HG03378 (cell line): ENCODE measurements at regions not wholly inside any gene's neighbourhood (a gene's known extent, or its start where the extent isn't known, plus 50 kb on each side); places are given as distances from the start of the nearest gene placed in this dataset.

Source experiments
- ATAC-seq: cut with Tn5 transposase; IDR thresholded peaks from one replicate; pipeline ENCODE4 v1.9.1; 2021; ENCODE audit warnings: mild to moderate bottlenecking, moderate library complexity; ENCODE audit not compliant: unreplicated experiment

DNA sequence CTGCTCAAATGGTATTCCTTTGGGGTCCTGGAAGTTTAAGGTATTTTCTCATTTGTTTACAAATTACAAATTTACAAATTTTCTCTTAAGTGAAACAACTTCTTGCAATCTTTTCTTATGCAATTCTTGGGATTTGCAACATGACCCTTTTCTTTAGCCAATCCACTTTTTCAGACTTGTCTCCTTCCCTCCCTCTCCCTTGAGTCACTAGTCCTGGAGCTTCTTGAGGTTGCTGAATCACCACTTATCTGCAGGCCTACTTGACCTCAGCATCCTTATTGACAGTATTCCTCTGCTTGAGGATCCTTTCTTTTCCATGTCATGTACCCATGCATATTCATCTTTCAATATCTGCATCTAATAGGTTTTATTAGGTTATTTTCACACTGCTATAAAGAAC is 302.8 kb upstream of the ADAMTS5 start:
- no peak for ATAC-seq

DNA sequence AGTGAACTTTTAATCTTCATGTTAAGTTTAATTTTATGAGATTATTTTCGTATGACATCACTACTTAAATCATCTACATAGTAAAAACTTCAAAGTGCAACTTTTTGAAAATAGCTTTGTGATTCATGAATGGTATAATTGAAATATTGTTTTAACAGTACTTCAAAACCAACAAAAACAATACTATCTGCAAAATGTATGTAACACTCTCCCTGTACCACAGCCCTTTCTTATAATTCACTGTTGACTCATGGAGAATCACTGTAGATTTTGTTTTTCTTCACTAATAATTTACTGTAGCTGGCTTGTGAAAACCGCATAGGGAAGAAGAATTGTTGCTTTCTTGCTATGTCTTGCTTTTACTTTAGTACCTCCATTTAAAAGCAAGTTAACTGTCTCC is 301.4 kb upstream of the ADAMTS5 start:
- ATAC-seq, result no peak

DNA sequence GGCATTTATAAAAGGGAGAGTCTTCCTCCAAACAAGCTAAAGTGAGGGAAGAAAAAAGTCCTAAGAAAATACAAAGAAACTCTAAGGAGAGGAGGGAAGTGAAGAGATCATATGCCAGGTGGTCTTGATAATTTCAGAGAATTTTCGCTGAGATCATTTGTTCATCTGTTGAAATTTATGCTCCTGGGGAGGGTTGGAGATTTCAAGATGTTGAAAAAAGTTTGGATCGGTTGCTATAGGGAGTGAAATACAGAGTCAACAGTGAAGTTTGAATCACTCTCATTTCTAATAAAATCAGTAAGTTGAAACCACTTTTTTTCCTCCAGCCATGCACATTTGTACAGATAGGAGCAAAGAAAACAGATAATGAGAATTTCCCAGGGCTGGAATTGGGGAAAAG is 299.1 kb upstream of the ADAMTS5 start:
- ATAC-seq, result no peak

DNA sequence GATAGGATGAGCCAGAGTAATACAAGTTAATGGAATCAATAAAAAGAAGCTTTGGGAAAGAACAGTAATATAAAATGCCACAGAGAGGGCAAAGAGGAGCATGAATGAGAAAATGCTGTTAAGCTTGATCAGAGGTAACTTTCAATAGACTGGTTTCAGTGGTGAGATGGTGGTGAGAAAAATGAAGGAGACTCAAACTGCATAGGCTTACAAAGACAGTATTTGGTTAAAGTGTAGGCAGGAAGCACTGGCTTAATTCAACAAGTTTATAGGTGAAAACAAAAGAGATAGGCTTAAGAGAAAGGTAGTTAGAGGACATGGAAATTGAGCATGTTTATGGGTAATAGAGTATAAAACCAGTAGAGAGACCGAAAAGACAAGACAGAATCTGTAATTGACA is 298.6 kb upstream of the ADAMTS5 start:
- no peak for ATAC-seq

DNA sequence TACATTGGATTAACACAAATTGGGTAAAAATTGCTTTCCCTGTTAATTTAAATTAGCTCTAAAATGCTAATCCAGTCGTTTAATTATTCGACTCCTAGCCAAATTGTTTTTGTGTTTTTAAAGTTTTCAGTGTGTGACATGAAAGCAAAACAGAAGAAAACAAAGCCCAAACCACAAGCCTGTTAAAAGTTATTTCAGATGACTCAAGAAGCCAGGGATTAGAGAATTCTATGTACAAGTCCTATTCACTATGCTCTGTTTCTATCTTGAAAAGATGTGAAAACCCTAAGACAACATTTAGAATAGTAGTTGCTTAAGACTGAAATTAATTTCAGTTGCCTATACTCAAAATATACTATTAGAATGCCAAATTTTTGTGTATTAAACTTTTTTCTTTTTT is 294.8 kb upstream of the ADAMTS5 start:
- no peak for ATAC-seq

DNA sequence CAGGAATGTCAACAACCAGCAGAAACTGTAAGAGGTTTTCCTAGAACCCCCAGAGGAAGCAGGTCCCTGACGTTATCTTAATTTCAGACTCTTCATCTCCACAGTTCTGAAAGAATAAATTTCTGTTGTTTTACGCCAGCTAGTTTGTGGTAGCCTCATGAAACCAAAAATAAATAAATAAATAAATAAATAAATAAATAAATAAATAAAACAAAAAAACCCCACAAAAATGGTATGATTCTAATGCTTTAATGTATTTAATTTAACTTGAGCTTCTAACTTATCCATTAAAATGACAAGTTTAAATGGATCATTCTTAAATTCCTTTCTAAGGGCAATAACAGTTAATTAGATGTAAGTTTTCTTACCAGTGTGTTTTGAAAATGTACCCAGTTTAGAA is 293.8 kb upstream of the ADAMTS5 start:
- no peak for ATAC-seq

DNA sequence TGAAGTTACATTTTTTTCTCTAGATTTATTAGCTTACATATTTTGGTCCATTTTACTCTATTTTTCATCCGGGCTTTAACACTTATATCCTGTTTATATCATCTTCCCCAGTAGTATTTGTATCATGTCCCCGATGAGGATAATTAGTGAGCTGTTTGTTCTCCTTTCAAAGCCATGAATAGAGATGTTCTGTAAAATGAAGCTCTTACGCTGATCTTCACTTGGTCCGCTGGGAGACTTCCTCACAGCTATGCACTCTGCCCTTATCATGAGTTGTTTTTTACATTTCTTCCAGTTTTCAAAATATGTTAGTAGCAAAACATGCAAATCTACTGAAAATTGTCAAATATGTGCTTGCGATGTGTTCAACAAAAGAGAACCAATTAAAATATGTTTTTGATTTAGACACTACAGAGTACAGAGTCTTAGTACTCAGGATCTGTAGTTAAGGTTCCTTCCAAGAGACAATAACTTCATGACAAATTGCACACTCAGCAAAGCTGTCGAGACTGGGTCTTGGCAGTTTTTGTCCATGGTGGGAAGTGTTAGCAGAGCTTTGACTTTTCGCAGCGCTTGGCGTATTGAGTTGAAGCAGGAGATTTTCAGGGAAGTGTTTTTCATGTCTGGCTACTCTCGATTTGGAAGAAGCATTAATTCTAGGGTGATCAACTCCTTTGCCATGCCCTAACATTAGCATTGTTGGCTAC is 292.0 kb upstream of the ADAMTS5 start:
- ATAC-seq, result no peak

DNA sequence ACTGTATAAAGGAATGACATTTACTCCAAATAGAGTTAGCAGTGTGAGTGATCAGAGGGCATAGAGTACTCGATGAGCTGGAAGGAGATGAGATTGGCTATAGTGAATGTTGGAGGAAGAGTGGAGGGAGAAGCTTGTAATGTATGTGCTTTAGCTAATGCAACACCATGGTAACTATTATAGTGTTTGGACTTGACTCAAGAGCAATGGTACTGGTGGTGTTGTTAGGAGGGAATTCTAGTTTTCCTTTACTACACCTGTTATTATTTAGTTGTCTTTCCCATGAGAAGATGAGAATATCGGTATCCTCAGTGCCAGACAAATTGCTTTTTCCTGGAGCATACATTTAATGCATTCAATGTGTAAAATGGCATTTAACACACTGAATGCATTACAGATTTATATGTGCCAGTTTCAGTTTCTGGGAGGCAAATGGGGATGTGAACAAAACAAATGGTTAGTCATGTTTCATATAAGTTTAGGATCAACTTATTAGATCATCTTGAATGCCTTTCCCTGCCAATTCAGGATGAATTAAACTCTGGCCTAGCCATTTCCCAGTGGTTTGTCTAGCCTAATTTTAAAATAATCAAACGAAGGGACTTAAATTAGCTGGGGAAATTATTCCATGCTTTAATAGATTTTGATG is 291.1 kb upstream of the ADAMTS5 start:
- no peak for ATAC-seq

DNA sequence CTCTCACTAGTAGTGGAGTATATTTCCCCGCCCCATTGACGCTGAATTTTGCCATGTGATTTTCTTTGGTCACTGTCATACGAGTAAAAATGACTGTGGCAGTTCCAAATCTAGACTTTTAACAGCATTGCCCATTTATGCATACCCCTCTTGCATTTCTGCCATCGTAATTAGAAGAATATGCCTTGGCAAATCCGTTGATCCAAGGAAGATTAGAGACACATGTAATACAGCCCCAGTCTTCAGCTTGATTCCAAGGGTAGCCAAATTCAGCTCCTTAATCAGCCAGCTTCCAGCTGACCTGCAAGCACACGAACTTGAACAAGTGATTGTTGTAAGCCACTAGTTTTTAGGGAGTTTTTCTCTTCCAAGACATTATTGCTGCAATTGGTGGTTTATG is 290.3 kb upstream of the ADAMTS5 start:
- no peak for ATAC-seq

DNA sequence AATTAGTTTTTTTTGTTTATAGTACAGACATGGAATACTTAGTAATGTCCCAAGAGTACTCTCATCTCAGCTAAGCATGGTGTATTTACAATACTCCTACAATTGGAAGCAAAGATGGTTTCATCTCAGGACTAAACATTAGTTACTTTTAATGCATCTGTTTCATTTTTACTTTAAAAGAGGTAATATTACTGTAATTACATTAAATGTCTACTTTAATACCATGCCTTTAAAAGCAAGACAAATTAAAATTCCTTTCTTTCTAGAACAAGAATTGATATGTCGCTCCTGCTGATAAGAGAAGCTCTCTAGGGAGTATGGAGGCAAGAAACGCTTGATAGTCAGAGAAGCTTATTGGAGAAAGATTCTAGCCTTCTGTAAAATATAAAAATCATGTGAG is 284.9 kb upstream of the ADAMTS5 start:
- ATAC-seq, result no peak

DNA sequence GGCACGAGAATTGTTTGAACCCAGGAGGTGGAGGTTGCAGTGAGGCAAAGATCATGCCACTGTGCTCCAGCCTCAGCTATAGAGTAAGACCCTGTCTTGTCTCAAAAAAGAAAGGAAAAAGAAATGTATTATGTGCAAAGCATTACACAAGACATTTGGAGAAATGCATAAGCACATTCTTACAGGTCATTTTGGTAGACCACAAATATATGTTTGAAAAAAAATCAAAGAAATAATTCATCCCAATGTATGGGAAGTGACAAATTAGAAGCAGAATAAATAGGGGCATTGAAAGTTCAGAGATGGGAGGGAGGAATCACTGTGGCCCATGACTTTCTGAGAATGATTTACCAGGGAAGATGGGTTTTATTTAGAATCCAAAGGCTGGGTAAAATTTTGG is 283.5 kb upstream of the ADAMTS5 start:
- ATAC-seq, result no peak

DNA sequence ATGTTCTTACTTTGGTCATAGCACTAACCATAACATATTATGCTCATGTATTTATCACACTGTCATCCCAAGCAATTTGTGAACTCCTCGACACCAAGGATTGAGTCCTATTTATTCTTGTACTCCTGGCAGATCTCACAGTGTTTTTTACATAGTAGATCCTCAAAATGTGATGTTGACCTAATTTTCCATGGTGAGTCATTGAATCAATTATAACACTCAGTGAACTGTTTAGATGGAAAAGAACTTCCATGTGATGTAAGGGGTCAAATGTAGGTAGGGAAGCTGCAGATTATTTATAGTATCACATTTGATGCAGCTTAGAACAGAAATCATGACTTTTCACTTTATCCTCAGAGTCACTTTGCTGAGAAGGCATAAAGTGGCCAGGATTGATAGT is 281.9 kb upstream of the ADAMTS5 start:
- ATAC-seq, result no peak

DNA sequence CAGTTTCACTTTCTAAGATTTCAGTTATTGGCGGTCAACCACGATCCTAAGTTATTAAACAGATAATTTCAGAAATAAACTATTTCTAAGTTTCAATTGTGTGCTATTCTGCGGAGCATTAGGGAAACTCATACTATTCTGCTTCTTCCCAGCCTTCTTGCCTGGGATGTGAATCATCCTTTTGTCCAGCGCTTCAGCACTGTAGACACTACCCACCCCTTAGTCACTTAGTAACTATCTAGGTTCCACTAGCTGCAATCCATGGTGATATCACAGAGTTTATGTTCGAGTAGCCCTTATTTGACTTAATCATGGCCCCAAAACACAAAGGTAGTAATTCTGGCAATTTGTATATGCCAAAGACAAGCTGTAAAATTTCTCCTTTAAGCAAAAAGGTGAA is 279.9 kb upstream of the ADAMTS5 start:
- no peak for ATAC-seq

DNA sequence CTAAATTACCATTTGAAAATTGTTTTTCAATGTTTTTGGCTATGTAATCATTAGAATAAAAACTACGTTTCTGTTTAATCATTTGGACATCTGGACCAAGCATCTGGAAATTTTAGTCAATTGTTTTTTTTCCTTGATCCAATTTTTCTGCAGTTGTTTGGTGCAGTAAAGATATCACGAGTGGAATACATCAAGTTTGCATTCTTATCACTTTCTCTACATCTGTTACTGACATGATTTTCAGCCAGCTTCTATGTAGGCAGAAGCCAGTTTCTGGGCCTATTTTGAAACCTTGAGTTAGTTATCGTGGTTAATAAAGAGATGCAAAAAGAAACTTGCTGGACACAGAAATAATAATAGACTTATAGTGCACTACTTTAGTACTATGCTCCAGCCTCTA is 277.9 kb upstream of the ADAMTS5 start:
- ATAC-seq, result no peak

DNA sequence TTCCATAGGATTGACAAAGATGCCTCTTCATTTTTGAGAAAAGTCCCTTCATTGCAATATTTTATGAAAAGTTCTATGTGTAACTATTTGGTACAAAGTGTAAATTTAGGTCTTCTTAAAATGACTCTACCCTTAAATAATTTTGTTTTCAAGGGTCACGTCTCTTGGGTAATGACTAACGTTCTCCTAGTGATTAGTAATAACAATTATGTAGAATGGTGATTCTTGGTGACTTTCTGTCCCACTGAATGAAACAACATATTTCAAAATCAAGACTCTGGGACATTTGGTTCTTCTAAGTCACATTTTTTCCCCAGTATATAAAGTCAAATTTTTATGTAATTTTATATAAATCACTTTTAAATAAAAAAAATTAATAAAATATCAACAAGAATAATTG is 277.5 kb upstream of the ADAMTS5 start:
- no peak for ATAC-seq

DNA sequence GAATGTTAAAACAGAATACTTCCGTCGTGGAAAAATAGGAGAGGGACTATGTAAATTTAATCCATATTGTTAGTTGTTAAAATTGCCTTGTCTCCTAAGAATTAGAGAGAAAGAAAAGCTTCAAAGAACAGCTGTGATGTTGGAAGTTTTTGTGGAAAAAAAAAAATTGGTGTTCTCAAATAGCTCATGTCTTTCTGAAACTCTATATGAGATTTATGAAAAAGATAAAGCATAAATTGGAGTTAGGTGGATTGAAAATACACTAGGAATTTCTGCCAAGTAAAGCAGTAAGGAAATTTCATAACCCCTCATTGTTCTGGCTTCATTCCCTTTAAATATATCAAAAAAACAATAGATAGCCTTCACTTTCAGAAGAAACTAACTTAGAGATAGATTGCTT is 274.0 kb upstream of the ADAMTS5 start:
- ATAC-seq, result no peak

DNA sequence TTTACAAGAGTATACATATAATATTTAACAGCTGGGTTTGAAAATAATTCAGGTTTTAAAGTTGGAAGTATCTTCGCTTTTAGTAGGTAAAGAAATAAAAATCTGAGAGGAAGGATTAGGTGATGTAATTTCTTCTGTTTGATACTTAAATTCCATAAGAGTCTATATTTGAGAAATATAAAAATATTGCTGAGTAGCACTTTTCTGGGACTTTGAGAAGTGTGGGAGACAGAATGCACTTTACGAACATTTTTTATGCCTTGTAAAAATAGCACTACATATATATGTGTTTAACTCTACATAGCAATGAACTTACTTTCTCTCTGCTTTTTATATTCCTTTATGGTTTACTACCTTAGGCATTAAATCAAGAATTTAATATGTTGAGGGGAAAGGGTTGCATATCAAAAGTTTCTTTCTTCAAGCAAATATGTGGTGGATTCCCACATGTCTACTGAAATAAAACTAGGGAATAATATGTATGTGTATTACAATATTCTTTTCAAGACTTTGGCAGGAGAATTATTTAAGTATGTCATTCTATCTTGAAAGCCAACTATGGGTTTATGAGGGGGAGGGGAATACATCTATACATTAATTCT is 266.7 kb upstream of the ADAMTS5 start:
- no peak for ATAC-seq

DNA sequence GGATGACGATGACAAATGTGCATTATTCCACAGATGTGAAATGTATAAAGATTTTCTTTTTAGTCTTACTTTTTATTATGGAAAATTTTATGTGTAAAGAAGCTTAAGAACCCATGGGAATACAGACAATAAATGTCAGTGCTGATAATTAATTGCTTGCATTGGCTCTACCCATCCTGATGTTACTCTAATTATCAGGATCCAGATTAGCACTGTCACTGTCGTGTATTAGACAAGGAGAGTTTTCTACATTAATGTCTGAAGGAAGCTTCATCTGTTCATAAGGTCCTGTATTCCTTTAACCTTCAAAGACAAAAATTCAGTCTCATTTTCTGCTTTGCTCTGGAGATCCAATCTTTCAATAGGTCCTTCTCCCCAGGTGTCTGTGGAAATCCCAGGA is 259.1 kb upstream of the ADAMTS5 start:
- ATAC-seq, result no peak

DNA sequence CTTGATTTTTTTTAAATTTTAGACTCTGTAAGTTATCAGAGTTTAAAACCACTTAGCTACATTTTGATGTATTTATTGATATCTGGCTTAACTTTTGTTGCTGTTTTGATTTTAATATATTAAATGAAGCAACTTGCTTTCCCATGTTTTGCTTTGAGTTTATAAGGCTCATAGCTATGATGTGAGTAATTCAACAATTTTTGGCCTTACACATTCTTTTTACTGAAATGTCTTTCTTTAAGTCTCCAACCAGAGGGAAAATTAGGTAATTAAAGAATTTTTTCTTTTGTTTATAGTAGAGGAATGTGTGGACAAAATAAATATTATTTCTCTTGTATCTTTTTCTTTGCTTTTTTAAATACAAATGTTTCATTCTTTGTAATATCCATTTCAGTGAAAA is 258.3 kb upstream of the ADAMTS5 start:
- ATAC-seq, result no peak

DNA sequence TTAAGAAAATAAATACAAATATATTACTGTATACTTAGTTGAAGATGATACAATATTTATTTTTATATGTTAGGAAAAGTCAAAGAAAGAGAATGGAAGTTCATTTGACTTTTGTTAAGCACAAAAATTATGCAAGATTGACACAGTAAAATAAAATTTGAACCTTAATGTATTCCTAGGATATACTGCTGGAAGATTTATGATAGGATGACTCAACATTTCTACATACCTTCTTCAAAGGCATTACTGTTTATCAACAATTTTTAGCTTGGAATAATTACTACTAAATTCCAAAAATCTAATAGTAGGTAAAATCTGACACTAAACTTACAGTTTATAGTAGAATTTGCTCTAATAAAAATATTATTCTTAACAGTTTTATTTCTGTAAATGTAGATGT is 257.3 kb upstream of the ADAMTS5 start:
- ATAC-seq, result no peak

DNA sequence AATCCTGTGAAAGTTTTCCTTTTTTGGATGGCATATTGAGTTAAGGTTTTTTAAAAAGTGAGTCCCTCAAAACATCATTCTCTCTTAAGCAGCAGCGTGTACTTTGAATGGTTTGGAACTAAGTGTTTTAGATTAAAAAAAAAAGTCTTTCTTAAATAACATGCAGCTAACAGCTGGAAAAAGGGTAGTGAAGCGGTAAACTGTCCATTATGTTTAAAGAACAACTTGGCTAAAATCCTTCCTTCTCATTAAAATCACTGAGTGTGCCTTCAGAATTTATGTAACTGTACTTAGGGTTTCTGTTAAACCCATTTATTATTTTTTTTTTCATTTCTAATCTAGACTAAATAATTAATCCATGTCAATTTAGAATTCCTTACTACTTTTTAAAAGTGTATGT is 254.2 kb upstream of the ADAMTS5 start:
- ATAC-seq, result no peak

DNA sequence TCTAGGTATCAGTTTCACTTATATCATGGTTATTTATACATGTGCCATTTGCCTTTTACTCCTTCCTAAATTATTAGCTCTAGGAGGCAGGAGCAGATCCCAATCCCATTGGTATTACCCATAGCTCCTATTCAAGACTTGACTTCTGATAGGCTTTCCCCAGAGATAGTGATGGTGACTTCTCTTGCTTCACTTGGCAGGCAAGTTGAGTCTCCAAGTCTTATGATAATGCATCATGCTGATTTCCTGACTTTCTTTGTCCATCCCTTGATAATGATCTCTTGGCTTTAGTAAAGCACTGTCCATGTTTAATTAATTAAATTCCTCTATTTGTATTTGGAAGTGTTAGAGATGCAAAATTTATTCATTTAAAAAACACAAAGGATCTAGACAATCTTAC is 253.5 kb upstream of the ADAMTS5 start:
- ATAC-seq, result no peak

DNA sequence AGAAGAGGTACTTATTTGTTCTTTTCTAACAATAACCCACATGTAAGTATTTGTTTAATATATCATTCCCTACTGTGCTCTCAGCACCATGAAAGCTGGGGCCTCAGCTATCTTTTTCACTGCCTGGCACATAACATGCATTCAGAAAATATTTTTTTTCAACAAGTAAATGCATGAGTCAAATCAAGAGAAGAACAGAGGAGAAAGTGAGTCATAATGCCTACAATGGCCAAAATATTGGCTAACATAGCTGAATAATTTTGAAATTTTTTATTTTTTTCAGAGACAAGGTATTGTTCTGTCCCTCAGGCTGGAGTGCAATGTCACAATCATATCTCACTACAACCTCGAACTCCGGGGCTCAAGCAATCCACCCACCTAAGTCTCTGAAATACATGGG is 252.2 kb upstream of the ADAMTS5 start:
- no peak for ATAC-seq
